GM10248 (cell line): ENCODE measurements at regions not wholly inside any gene's neighbourhood (a gene's known extent, or its start where the extent isn't known, plus 50 kb on each side); places are given as distances from the start of the nearest gene placed in this dataset.

Source experiments
- CTCF ChIA-PET: fragments of 300-600 bp; sonication (Branson Sonifier 250); formaldehyde crosslinking; extraction: SDS; loops from one replicate; lab custom pipeline; 2021; ENCODE audit warnings: antibody characterized with exemption; lab: Yijun Ruan, JAX
- POLR2A ChIA-PET: fragments of 350-650 bp; sonication (Branson Sonifier 250); formaldehyde crosslinking; extraction: SDS; loops from one replicate; lab custom pipeline; 2020; ENCODE audit warnings: antibody characterized with exemption; lab: Yijun Ruan, JAX
- DNase-seq: peaks from one replicate; pipeline ENCODE4 v3.0.0; 2012; ENCODE audit errors: extremely low spot score
- CTCF ChIP-seq: IDR thresholded peaks from 2 replicates; pipeline ENCODE4 v1.5.1; 2012; ENCODE audit warnings: mild to moderate bottlenecking, low read depth; ENCODE audit errors: extremely low read depth, missing control alignments, control extremely low read depth

GRCh38 chr4:169870507-169870906, 112.8 kb upstream of the HPF1 start:
- CTCF ChIA-PET, result interaction anchor here (1.1 kb wide), 1 partner anchor 60 kb away, joined by 5 read pairs; no protein-coding TSS in a partner anchor
- DNase-seq, result no peak
- POLR2A ChIA-PET, result no interaction called here
- TF ChIP-seq CTCF, result no peak

- POLR2A ChIA-PET, result no interaction called here
- DNase-seq, result no peak
- CTCF ChIA-PET, result interaction anchor here (1.1 kb wide), 1 partner anchor 59 kb away, joined by 5 read pairs; no protein-coding TSS in a partner anchor
- no peak for TF ChIP-seq CTCF
Measured at GRCh38 chr4:169869490-169869889, 111.7 kb upstream of the HPF1 start.

GRCh38 chr4:169861593-169861992, 103.8 kb upstream of the HPF1 start:
- DNase-seq, result no peak
- ChIA-PET CTCF (interaction anchor here (2.3 kb wide), 1 partner anchor 10 kb away, joined by 10 read pairs; no protein-coding TSS in a partner anchor), POLR2A (no interaction called here)
- TF ChIP-seq CTCF, result no peak

GRCh38 chr4:169859366-169860216, 101.8 kb upstream of the HPF1 start:
- no peak for DNase-seq
- POLR2A ChIA-PET, result no interaction called here

GRCh38 chr4:169854090-169854489, 96.3 kb upstream of the HPF1 start:
- CTCF ChIA-PET, result interaction anchor here (1.1 to 1.8 kb wide), 3 partner anchors 9 to 43 kb away, joined by 4 read pairs; no protein-coding TSS in a partner anchor
- POLR2A ChIA-PET, result no interaction called here
- DNase-seq, result no peak
- no peak for TF ChIP-seq CTCF

More at GRCh38 chr4:169859366-169860216, 101.8 kb upstream of the HPF1 start:
- no peak for TF ChIP-seq CTCF
- CTCF ChIA-PET, result interaction anchor here (1.1 kb wide), 1 partner anchor 49 kb away, joined by 4 read pairs; no protein-coding TSS in a partner anchor

- POLR2A ChIA-PET, result no interaction called here
- CTCF ChIA-PET, result interaction anchor here (2.4 kb wide), 1 partner anchor 10 kb away, joined by 10 read pairs; no protein-coding TSS in a partner anchor
- no peak for DNase-seq
- no peak for TF ChIP-seq CTCF
Measured at GRCh38 chr4:169852481-169852880, 94.7 kb upstream of the HPF1 start.
